ENCODE measurements at regions not wholly inside any gene's neighbourhood (a gene's known extent, or its start where the extent isn't known, plus 50 kb on each side); places are given as distances from the start of the nearest gene placed in this dataset.

GRCh38 chr9:105928416-105928815 lies 234.1 kb downstream of the TMEM38B start:
- H3K4me3 ChIP-seq: no peak overlapping the region
- TF ChIP-seq CTCF (IDR thresholded peaks at IDR 0.05): no peak
- no peaks in the 10 kb centered on the region for H3K4me1 ChIP-seq
- no peak for ATAC-seq
- H3K9me3 ChIP-seq: no peaks in the 10 kb centered on the region
- no peaks in the 10 kb centered on the region for H3K36me3 ChIP-seq
- intact Hi-C loops (cut with DNase I): no loop called here
- FAIRE-seq: no peak
- no peak overlapping the region for H3K27ac ChIP-seq
- WGBS, 2 donors: 70% methylated on average over 2 of the region's 2 CpGs
- no peaks in the 10 kb centered on the region for H3K27me3 ChIP-seq
- DNase-seq: no peak

DNA sequence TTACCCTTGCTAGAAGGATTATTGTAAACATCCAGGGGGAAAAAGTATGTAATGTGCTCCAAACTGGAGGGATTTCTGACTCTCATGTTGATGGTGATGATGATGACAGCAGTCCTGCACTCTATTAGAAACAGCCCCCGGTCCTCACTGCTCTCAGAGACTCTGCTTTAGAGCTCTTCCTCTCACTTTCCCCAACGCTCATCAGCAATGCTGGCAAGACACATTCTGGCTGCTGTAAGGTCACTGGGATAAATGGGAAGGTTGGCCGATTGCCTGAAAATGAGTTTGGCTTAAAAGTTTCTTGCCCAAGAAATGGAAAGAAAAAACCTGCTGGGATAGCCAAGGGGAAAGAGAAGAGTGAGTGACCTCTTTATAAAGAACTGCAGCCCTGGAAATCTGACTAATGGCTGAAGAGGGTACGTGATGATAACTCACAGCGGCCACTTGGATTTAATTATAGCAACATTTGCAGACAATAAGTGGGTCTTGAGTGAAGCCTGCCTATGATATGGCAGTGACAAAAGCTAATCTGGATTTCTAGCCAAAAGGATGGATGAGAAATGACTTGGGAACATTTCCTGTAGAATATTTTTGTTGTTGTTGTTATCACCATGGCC lies 235.8 kb downstream of the TMEM38B start:
- no peak for FAIRE-seq
- H3K27ac ChIP-seq: no peak overlapping the region
- no peak for ATAC-seq
- DNase-seq: no peak
- H3K36me3 ChIP-seq: no peaks in the 10 kb centered on the region
- 62 to 76% methylated on average over 5 of the region's 5 CpGs for WGBS, 2 donors
- no peaks in the 10 kb centered on the region for H3K9me3 ChIP-seq
- no peaks in the 10 kb centered on the region for H3K27me3 ChIP-seq
- H3K4me1 ChIP-seq: no peaks in the 10 kb centered on the region
- TF ChIP-seq CTCF (IDR thresholded peaks at IDR 0.05): no peak
- intact Hi-C loops (cut with DNase I): no loop called here
- H3K4me3 ChIP-seq: no peak overlapping the region

GRCh38 chr9:105932276-105932675 lies 237.9 kb downstream of the TMEM38B start:
- FAIRE-seq: no peak
- Histone ChIP-seq H3K4me1 (no peaks in the 10 kb centered on the region), H3K9me3 (no peaks in the 10 kb centered on the region), H3K27me3 (no peaks in the 10 kb centered on the region), H3K27ac (no peak overlapping the region), H3K36me3 (no peaks in the 10 kb centered on the region), H3K4me3 (no peak overlapping the region)
- ATAC-seq: no peak
- no peak for TF ChIP-seq CTCF (IDR thresholded peaks at IDR 0.05)
- intact Hi-C loops (cut with DNase I): no loop called here
- no peak for DNase-seq

DNA sequence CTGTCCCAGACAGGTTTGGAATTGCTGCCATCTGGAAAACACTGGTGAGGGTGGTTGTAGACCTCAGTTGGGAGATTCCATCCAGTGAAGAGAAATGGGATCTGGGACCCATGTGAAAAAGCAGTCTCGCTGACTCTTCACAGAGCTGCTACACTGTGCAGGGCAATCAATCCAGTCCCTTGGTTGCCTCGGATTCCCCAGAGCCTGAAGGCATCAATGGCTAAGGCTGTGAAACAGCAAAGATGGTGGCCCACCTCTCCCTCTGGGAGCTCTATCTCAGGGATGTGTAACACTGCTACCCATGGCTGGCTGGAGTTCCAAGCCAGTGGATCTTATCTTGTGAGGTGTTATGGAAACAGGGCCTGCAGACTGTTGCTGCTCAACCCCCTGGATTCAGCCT lies 256.1 kb downstream of the TMEM38B start:
- no peak for TF ChIP-seq CTCF (IDR thresholded peaks at IDR 0.05)
- ATAC-seq (no peak), DNase-seq (no peak), FAIRE-seq (no peak)
- WGBS, 2 donors: 62 to 75% methylated on average over 2 of the region's 2 CpGs
- Histone ChIP-seq H3K4me3 (no peak overlapping the region), H3K9me3 (no peaks in the 10 kb centered on the region), H3K27ac (no peak overlapping the region), H3K27me3 (no peaks in the 10 kb centered on the region), H3K4me1 (no peaks in the 10 kb centered on the region), H3K36me3 (no peaks in the 10 kb centered on the region)
- intact Hi-C loops (cut with DNase I): no loop called here

DNA sequence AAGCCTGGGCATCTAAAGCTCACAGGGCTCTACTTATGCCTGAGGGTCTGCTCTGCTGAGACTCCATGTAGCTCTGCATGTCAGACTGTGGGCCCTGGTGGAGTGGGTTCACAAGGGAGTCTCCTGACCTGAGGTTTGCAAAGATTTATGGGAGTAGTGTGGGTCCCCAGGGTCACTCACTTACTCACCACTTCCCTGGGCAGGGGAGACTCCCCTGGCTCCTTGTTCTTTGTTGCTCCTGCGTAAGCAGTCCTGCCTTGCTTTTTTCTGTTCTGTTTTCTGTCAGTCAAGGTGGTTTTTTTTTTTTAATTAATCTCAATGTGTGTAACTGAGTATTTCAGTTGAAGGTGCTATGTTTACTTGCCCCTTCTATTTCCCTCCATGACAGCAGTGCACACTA lies 256.6 kb downstream of the TMEM38B start:
- Histone ChIP-seq H3K4me1 (no peaks in the 10 kb centered on the region), H3K4me3 (no peak overlapping the region), H3K9me3 (no peaks in the 10 kb centered on the region), H3K27ac (no peak overlapping the region), H3K27me3 (no peaks in the 10 kb centered on the region), H3K36me3 (no peaks in the 10 kb centered on the region)
- WGBS, 2 donors: 84 to 85% methylated on average over 1 of the region's 1 CpG
- ATAC-seq (no peak), FAIRE-seq (no peak), DNase-seq (no peak)
- TF ChIP-seq CTCF (IDR thresholded peaks at IDR 0.05): no peak
- intact Hi-C loops (cut with DNase I): no loop called here
